DOHH2 (cell line): ENCODE measurements at regions not wholly inside any gene's neighbourhood (a gene's known extent, or its start where the extent isn't known, plus 50 kb on each side); places are given as distances from the start of the nearest gene placed in this dataset.

Source experiments
- EZH2phosphoT487 ChIP-seq: fragments of 200-600 bp; sonication (generic); IDR thresholded peaks from 2 replicates; pipeline ENCODE4 v1.6.1; 2017; ENCODE audit warnings: borderline replicate concordance, mild to moderate bottlenecking, antibody characterized with exemption, low read length, moderate library complexity, mixed read lengths
- TF ChIP-seq, protein P1 (sequence below): fragments of 200-600 bp; sonication (generic); IDR thresholded peaks from one replicate; pipeline ENCODE4 v1.5.1; 2014; ENCODE audit warnings: antibody characterized with exemption, mild to moderate bottlenecking, low read depth, low read length; ENCODE audit not compliant: poor library complexity, severe bottlenecking

DNA sequence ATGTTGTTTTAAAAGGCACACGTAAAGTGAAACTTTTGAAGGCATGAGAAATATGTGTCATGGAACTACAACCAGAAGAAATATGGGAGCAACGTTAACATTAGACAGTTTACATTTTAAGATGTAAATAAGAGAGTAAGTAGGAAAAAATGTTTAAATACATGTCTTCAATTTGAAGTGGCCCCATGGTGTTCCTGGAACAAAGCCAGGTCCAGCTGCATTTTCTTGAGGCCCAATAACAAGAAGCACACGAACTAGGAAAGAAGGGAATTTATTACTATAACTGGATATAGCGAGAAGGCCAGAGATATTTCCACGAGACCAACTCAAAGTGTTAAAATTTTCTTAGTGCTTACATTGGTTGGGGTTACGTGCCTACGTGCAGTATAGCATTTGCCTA, 458.1 kb downstream of the KCTD8 start:
- TF ChIP-seq, protein P1, sequence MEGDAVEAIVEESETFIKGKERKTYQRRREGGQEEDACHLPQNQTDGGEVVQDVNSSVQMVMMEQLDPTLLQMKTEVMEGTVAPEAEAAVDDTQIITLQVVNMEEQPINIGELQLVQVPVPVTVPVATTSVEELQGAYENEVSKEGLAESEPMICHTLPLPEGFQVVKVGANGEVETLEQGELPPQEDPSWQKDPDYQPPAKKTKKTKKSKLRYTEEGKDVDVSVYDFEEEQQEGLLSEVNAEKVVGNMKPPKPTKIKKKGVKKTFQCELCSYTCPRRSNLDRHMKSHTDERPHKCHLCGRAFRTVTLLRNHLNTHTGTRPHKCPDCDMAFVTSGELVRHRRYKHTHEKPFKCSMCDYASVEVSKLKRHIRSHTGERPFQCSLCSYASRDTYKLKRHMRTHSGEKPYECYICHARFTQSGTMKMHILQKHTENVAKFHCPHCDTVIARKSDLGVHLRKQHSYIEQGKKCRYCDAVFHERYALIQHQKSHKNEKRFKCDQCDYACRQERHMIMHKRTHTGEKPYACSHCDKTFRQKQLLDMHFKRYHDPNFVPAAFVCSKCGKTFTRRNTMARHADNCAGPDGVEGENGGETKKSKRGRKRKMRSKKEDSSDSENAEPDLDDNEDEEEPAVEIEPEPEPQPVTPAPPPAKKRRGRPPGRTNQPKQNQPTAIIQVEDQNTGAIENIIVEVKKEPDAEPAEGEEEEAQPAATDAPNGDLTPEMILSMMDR = no peak
- TF ChIP-seq EZH2phosphoT487 = no peak
